B cell (primary cell): ENCODE measurements at regions not wholly inside any gene's neighbourhood (a gene's known extent, or its start where the extent isn't known, plus 50 kb on each side); places are given as distances from the start of the nearest gene placed in this dataset.

ENCODE experiments used
- ATAC-seq: fragments of 200-7000 bp; cut with Tn5 transposase; one replicate; pipeline ENCODE4 v1.10.0; 2021; ENCODE audit warnings: low read depth, mild to moderate bottlenecking, moderate number of reproducible peaks, moderate library complexity
- CTCF ChIA-PET: fragments of 350-600 bp; sonication (Branson Sonifier 250); formaldehyde crosslinking; loops from one replicate; lab custom pipeline; 2021; ENCODE audit warnings: antibody characterized with exemption, inconsistent platforms; lab: Charles Lee
- POLR2A ChIA-PET: fragments of 350-600 bp; sonication (Branson Sonifier 250); formaldehyde crosslinking; loops from one replicate; lab custom pipeline; 2021; ENCODE audit warnings: antibody characterized with exemption; lab: Charles Lee
- DNase-seq: peaks from one replicate; pipeline ENCODE4 v3.0.0; 2013
- H2AFZ ChIP-seq: 2 replicates; pipeline ENCODE4 v1.6.1; 2012; ENCODE audit warnings: mild to moderate bottlenecking, low read depth, low read length; ENCODE audit not compliant: insufficient read depth, poor library complexity, severe bottlenecking
- H3K27ac ChIP-seq, 2 donors: 1 replicate in 1 of 2; 2 replicates in 1 of 2; pipeline ENCODE4 v1.5.1; 2012 to 2013; ENCODE audit warnings: low read length in 2 of 2, mild to moderate bottlenecking in 2 of 2, moderate library complexity in 1 of 2
- H3K27me3 ChIP-seq, 4 experiments: fragments of 200-600 bp in 1 of 4; sonication (generic) in 1 of 4; replicated peaks in 1 of 4; 1 replicate in 2 of 4; 2 replicates in 2 of 4; pipeline versions ENCODE4 v1.6.1 to v1.7.0; 2013 to 2016; ENCODE audit warnings: low read length in 3 of 4, mild to moderate bottlenecking in 2 of 4, mixed read lengths in 1 of 4, moderate library complexity in 1 of 4; ENCODE audit not compliant: insufficient read depth in 4 of 4, control insufficient read depth in 3 of 4; ENCODE audit errors: control extremely low read depth in 1 of 4
- H3K36me3 ChIP-seq, 2 experiments: replicated peaks in 1 of 2; 1 replicate in 1 of 2; 2 replicates in 1 of 2; pipeline versions ENCODE4 v1.6.1 to v1.7.1; 2013; ENCODE audit warnings: low read length in 1 of 2; ENCODE audit not compliant: insufficient read depth in 2 of 2, control insufficient read depth in 1 of 2; ENCODE audit errors: control extremely low read depth in 1 of 2, extremely low read depth in 1 of 2
- H3K4me1 ChIP-seq, 2 donors: fragments of 200-600 bp in 1 of 2; sonication (generic) in 1 of 2; 1 replicate in 1 of 2; 2 replicates in 1 of 2; pipeline versions ENCODE4 v1.5.1 to v1.6.1; 2013 to 2017; ENCODE audit warnings: low read length in 2 of 2; ENCODE audit not compliant: control insufficient read depth in 2 of 2, insufficient read depth in 2 of 2
- H3K4me2 ChIP-seq: replicated peaks from 2 replicates; pipeline ENCODE3; 2012; ENCODE audit warnings: mild to moderate bottlenecking, low read depth, low read length; ENCODE audit not compliant: poor library complexity, severe bottlenecking
- H3K4me3 ChIP-seq, 5 experiments: fragments of 200-600 bp in 1 of 5; sonication (generic) in 1 of 5; 1 replicate in 3 of 5; 2 replicates in 2 of 5; pipeline versions ENCODE4 v1.5.1 to v1.7.0; 2011 to 2016; ENCODE audit warnings: low read length in 4 of 5, mild to moderate bottlenecking in 4 of 5, low read depth in 2 of 5, control low read depth in 1 of 5, moderate library complexity in 1 of 5; ENCODE audit not compliant: insufficient read depth in 1 of 5; ENCODE audit errors: control extremely low read depth in 1 of 5, extremely low read depth in 1 of 5
- H3K79me2 ChIP-seq: fragments of 200-600 bp; sonication (generic); one replicate; pipeline ENCODE4 v1.6.0; 2016; ENCODE audit warnings: low read length; ENCODE audit not compliant: control insufficient read depth, insufficient read depth
- H3K9ac ChIP-seq: fragments of 200-600 bp; sonication (generic); 2 replicates; pipeline ENCODE4 v1.6.1; 2017; ENCODE audit warnings: mild to moderate bottlenecking, low read length, moderate library complexity
- H3K9me3 ChIP-seq, 3 donors: one replicate each; pipeline versions ENCODE4 v1.6.1 to v1.7.1; 2013; ENCODE audit warnings: low read length in 2 of 3; ENCODE audit not compliant: control insufficient read depth in 2 of 3, insufficient read depth in 1 of 3; ENCODE audit errors: control extremely low read depth in 1 of 3
- H4K20me1 ChIP-seq: 2 replicates; pipeline ENCODE4 v1.6.0; 2012; ENCODE audit warnings: mild to moderate bottlenecking, low read length; ENCODE audit not compliant: insufficient read depth, control insufficient read depth, poor library complexity, severe bottlenecking
- H3K27ac Mint-ChIP-seq: one replicate; pipeline ENCODE4 v1.8.0; 2021; ENCODE audit warnings: mixed read lengths
- H3K27me3 Mint-ChIP-seq: one replicate; pipeline ENCODE4 v1.8.0; 2021; ENCODE audit warnings: mixed read lengths
- H3K4me1 Mint-ChIP-seq: one replicate; pipeline ENCODE4 v1.8.0; 2021; ENCODE audit warnings: mixed read lengths
- H3K4me3 Mint-ChIP-seq: one replicate; pipeline ENCODE4 v1.8.0; 2021; ENCODE audit warnings: mixed read lengths
- H3K9me3 Mint-ChIP-seq: one replicate; pipeline ENCODE4 v1.8.0; 2022; ENCODE audit warnings: mixed read lengths; ENCODE audit not compliant: insufficient read depth
- CTCF ChIP-seq: fragments of 200-600 bp; IDR thresholded peaks from one replicate; pipeline ENCODE4 v1.8.0; 2022; ENCODE audit warnings: antibody characterized with exemption, mild to moderate bottlenecking
- EZH2 ChIP-seq: IDR thresholded peaks from 2 replicates; pipeline ENCODE4 v1.6.1; 2012; ENCODE audit warnings: borderline replicate concordance, low read depth, mild to moderate bottlenecking, moderate library complexity, low read length; ENCODE audit not compliant: insufficient read depth, poor library complexity, severe bottlenecking
- WGBS: methylation state at CpG from one replicate; pipeline ENCODE4 v1.1.5; 2013; ENCODE audit warnings: missing lambda C conversion rate; ENCODE audit not compliant: insufficient coverage; 5-methylcytosine and 5-hydroxymethylcytosine counted together
- intact Hi-C: fragments of 100-400 bp; cut with micrococcal nuclease; formaldehyde crosslinking; loops from one replicate; pipeline ENCODE4 v1.10.0; 2022

GRCh38 chr10:10849306-10849705 is 168.4 kb upstream of the CELF2 start:
- Histone ChIP-seq H3K4me3 (no peak overlapping the region), H4K20me1 (no peaks in the 10 kb centered on the region), H3K79me2 (no peaks in the 10 kb centered on the region), H2AFZ (no peak overlapping the region), H3K4me2 (no peak overlapping the region), H3K9ac (no peak overlapping the region), H3K27ac (no peak overlapping the region), H3K27me3 (peaks cover 0 to 4% (median 1%) of the 10 kb centered on the region in 4 experiments), H3K9me3 (no peaks in the 10 kb centered on the region), H3K36me3 (no peaks in the 10 kb centered on the region), H3K4me1 (no peaks in the 10 kb centered on the region)
- 83% methylated on average over 1 of the region's 4 CpGs for WGBS
- ATAC-seq (no peak), DNase-seq (no peak)
- Mint-ChIP-seq H3K9me3 (no peaks in the 10 kb centered on the region), H3K4me1 (no peaks in the 10 kb centered on the region), H3K27ac (no peak overlapping the region), H3K27me3 (peaks cover 32% of the 10 kb centered on the region), H3K4me3 (no peak overlapping the region)
- intact Hi-C loops, result no loop called here
- ChIA-PET CTCF (no interaction called here), POLR2A (no interaction called here)
- no peak for TF ChIP-seq CTCF
- no peak for TF ChIP-seq EZH2

DNA sequence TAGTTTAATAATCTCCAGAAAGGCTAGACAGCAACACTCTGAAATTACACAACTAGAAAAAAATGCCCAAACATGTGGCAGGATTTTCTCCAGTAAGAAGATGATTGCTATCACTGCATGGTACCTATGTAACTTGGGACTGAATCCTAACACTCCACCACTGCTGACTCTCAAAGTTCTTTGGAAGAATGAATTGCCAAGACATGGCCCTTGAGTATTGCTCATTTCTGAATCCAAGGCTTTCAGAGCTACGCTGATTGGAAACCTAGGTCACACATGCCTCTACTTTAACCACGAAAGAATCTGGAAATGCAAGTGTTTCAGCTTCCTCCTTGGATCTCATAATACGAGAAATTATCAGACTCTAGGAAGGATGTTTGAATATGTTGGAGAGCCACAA is 167.5 kb upstream of the CELF2 start:
- TF ChIP-seq EZH2 (no peak), CTCF (no peak)
- Histone ChIP-seq H2AFZ (no peak overlapping the region), H3K27me3 (peaks cover 0 to 4% (median 0%) of the 10 kb centered on the region in 4 experiments), H3K27ac (no peak overlapping the region), H3K9ac (no peak overlapping the region), H3K9me3 (no peaks in the 10 kb centered on the region), H3K4me2 (no peak overlapping the region), H3K4me1 (no peaks in the 10 kb centered on the region), H3K36me3 (no peaks in the 10 kb centered on the region), H4K20me1 (no peaks in the 10 kb centered on the region), H3K4me3 (no peak overlapping the region), H3K79me2 (no peaks in the 10 kb centered on the region)
- ChIA-PET CTCF (no interaction called here), POLR2A (no interaction called here)
- Mint-ChIP-seq H3K27ac (no peak overlapping the region), H3K4me3 (no peak overlapping the region), H3K4me1 (peaks cover 3% of the 10 kb centered on the region), H3K27me3 (peaks cover 29% of the 10 kb centered on the region), H3K9me3 (no peaks in the 10 kb centered on the region)
- WGBS, result no CpG with 5 or more reads among the region's 3 CpGs
- intact Hi-C loops, result no loop called here
- DNase-seq (no peak), ATAC-seq (no peak)
